HG03045 (cell line): ENCODE measurements at regions not wholly inside any gene's neighbourhood (a gene's known extent, or its start where the extent isn't known, plus 50 kb on each side); places are given as distances from the start of the nearest gene placed in this dataset.

Source experiments
- ATAC-seq: cut with Tn5 transposase; IDR thresholded peaks from one replicate; pipeline ENCODE4 v1.9.1; 2021; ENCODE audit warnings: mild to moderate bottlenecking, moderate library complexity; ENCODE audit not compliant: unreplicated experiment

GRCh38 chr1:60299581-60299980 lies 226.0 kb upstream of the C1orf87 start:
- no peak for ATAC-seq

GRCh38 chr1:60298290-60298689 lies 224.7 kb upstream of the C1orf87 start:
- ATAC-seq = no peak

- no peak for ATAC-seq
These were observed 223.2 kb upstream of the C1orf87 start for GRCh38 chr1:60296794-60297193.

GRCh38 chr1:60292140-60292539 lies 218.6 kb upstream of the C1orf87 start:
- ATAC-seq = no peak

GRCh38 chr1:60290393-60290792 lies 216.8 kb upstream of the C1orf87 start:
- no peak for ATAC-seq

- no peak for ATAC-seq
These were observed 214.0 kb upstream of the C1orf87 start for GRCh38 chr1:60287536-60287935.

- ATAC-seq = no peak
These were observed 210.1 kb upstream of the C1orf87 start for GRCh38 chr1:60283690-60284089.

- ATAC-seq = peak; percentile 67
These were observed 207.9 kb upstream of the C1orf87 start for GRCh38 chr1:60281360-60281932.

- ATAC-seq = no peak
These were observed 207.2 kb upstream of the C1orf87 start for GRCh38 chr1:60280819-60281218.

GRCh38 chr1:60280256-60280655 lies 206.7 kb upstream of the C1orf87 start:
- no peak for ATAC-seq

GRCh38 chr1:60279798-60280197 lies 206.2 kb upstream of the C1orf87 start:
- ATAC-seq = no peak

GRCh38 chr1:60277269-60277668 lies 203.7 kb upstream of the C1orf87 start:
- no peak for ATAC-seq

GRCh38 chr1:60274422-60275290 lies 201.1 kb upstream of the C1orf87 start:
- no peak for ATAC-seq

GRCh38 chr1:60273185-60273584 lies 199.6 kb upstream of the C1orf87 start:
- no peak for ATAC-seq

- no peak for ATAC-seq
These were observed 197.5 kb upstream of the C1orf87 start for GRCh38 chr1:60271041-60271440.

- no peak for ATAC-seq
These were observed 194.9 kb upstream of the C1orf87 start for GRCh38 chr1:60268451-60268850.

- no peak for ATAC-seq
These were observed 192.3 kb upstream of the C1orf87 start for GRCh38 chr1:60265560-60266535.

- ATAC-seq = no peak
These were observed 189.1 kb upstream of the C1orf87 start for GRCh38 chr1:60262701-60263100.

- ATAC-seq = no peak
These were observed 184.0 kb upstream of the C1orf87 start for GRCh38 chr1:60257531-60257930.

GRCh38 chr1:60255565-60255964 lies 182.0 kb upstream of the C1orf87 start:
- ATAC-seq = no peak

GRCh38 chr1:60251426-60251825 lies 177.9 kb upstream of the C1orf87 start:
- ATAC-seq = no peak
